ENCODE measurements at regions not wholly inside any gene's neighbourhood (a gene's known extent, or its start where the extent isn't known, plus 50 kb on each side); places are given as distances from the start of the nearest gene placed in this dataset.

GRCh38 chr16:6133009-6133557, 1035.5 kb upstream of the EEF2KMT start:
- DNase-seq (ENCODE audit: low spot score), result no peak

GRCh38 chr16:6132121-6132520, 1034.5 kb upstream of the EEF2KMT start:
- DNase-seq (ENCODE audit: low spot score), result no peak

- DNase-seq (ENCODE audit: low spot score), result no peak
These were observed 1034.0 kb upstream of the EEF2KMT start for GRCh38 chr16:6131526-6132050.

GRCh38 chr16:6125483-6126259, 1028.1 kb upstream of the EEF2KMT start:
- peak; percentile 35 for DNase-seq (ENCODE audit: low spot score)

GRCh38 chr16:6124136-6124535, 1026.5 kb upstream of the EEF2KMT start:
- no peak for DNase-seq (ENCODE audit: low spot score)

- peak; percentile 83 for DNase-seq (ENCODE audit: low spot score)
These were observed 1024.8 kb upstream of the EEF2KMT start for GRCh38 chr16:6122401-6122800.

- no peak for DNase-seq (ENCODE audit: low spot score)
These were observed 1017.1 kb upstream of the EEF2KMT start for GRCh38 chr16:6114691-6115090.

GRCh38 chr16:6113749-6114148, 1016.2 kb upstream of the EEF2KMT start:
- no peak for DNase-seq (ENCODE audit: low spot score)

GRCh38 chr16:6112700-6113099, 1015.1 kb upstream of the EEF2KMT start:
- no peak for DNase-seq (ENCODE audit: low spot score)

- peak; percentile 61 for DNase-seq (ENCODE audit: low spot score)
These were observed 1013.8 kb upstream of the EEF2KMT start for GRCh38 chr16:6111390-6111789.

GRCh38 chr16:6110346-6110745, 1012.8 kb upstream of the EEF2KMT start:
- DNase-seq (ENCODE audit: low spot score), result no peak

GRCh38 chr16:6106061-6106460, 1008.5 kb upstream of the EEF2KMT start:
- DNase-seq (ENCODE audit: low spot score), result peak; percentile 44

GRCh38 chr16:6105115-6105514, 1007.5 kb upstream of the EEF2KMT start:
- peak; percentile 21 for DNase-seq (ENCODE audit: low spot score)

GRCh38 chr16:6104428-6104827, 1006.8 kb upstream of the EEF2KMT start:
- no peak for DNase-seq (ENCODE audit: low spot score)

- DNase-seq (ENCODE audit: low spot score), result no peak
These were observed 1006.0 kb upstream of the EEF2KMT start for GRCh38 chr16:6103561-6103960.

GRCh38 chr16:6099102-6099501, 1001.5 kb upstream of the EEF2KMT start:
- no peak for DNase-seq (ENCODE audit: low spot score)

- no peak for DNase-seq (ENCODE audit: low spot score)
These were observed 999.5 kb upstream of the EEF2KMT start for GRCh38 chr16:6096931-6097670.

- no peak for DNase-seq (ENCODE audit: low spot score)
These were observed 997.8 kb upstream of the EEF2KMT start for GRCh38 chr16:6095414-6095813.

GRCh38 chr16:6091021-6091420, 993.4 kb upstream of the EEF2KMT start:
- DNase-seq (ENCODE audit: low spot score), result no peak

- peak; percentile 41 for DNase-seq (ENCODE audit: low spot score)
These were observed 983.9 kb upstream of the EEF2KMT start for GRCh38 chr16:6081320-6081976.

GRCh38 chr16:6076631-6077030, 979.0 kb upstream of the EEF2KMT start:
- DNase-seq (ENCODE audit: low spot score), result no peak

- DNase-seq (ENCODE audit: low spot score), result no peak
These were observed 970.5 kb upstream of the EEF2KMT start for GRCh38 chr16:6068063-6068462.

Measured in kidney tubule cell (primary cell).